HT1080 (cell line): ENCODE measurements at regions not wholly inside any gene's neighbourhood (a gene's known extent, or its start where the extent isn't known, plus 50 kb on each side); places are given as distances from the start of the nearest gene placed in this dataset.

Experiments
- DNase-seq: peaks from one replicate; pipeline ENCODE4 v3.0.0-alpha.2; 2015; ENCODE audit warnings: low read depth

DNA sequence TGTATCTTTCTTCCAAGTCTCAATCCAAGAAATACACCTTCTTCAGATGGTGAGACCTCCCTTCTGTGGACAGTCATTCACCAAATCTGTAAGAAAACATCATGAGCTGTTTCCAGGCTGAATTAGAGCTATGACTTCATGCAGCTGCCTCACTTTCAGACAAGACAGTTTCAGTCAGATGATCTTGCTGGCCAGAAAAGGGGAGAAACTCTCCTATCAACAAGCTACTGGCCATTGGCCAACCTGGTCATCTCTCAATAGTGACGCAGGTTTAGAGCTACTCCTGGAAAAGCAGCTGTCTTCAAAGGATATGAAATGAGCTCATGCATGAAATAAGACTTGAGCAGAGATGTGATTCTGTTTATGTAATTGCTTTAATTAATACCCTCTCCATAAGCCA, 69.6 kb upstream of the NDP start:
- DNase-seq, result no peak

DNA sequence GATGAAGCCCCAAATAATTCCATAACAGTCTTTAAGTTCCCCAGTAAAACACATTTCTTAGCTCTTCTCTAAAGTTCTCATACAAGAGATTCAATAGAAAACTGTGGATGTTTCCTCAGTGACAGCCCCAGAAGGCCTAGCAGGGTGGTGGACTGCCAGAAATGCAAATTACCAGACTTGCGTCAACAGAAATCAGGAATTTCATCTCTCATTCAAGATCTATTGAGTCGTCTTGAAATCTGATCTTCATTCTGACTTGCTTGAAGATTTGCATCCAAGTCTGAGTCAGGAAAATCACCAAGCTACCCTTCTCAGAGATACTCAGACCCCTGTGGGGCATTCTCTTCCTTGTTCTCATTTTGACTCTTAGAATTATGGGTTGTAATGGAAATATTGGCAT, 68.9 kb upstream of the NDP start:
- DNase-seq, result no peak

DNA sequence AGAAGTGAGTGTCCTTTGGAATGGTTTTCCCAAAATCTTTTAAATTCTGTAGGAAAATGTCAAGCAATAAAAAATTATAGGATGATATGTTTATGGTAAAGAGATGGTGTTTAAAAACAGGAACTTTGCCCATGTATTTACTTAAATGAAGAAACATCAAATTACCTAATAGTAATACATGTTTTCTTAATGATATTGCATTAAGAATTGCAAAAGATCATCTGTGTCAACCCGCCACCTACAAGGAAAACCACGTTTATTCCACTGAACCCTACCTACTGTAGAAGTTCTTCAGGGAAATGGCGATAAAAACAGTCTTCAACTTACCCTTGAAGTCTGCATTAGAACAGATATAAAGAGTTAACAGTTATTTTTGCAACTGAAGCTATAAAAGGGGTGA, 67.2 kb upstream of the NDP start:
- no peak for DNase-seq

DNA sequence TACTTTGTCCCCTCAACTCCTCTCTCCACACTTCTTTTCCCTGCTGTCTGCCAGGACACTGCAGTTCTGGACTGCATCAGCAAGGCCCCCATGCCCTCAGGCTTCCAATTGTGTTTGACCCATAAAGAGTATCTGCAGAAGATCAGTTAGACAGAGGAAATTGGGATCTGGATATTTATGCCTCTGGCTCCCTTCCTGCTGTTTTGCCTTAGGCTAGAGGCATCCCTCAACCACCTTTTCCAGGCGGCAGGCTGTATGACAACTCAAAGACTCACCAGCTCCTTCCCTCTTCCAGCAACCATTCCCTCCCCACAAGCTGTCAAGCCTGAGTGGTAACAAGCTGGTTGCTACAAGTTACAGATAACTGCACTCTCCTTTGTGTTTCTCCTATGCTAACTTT, 66.4 kb upstream of the NDP start:
- no peak for DNase-seq

DNA sequence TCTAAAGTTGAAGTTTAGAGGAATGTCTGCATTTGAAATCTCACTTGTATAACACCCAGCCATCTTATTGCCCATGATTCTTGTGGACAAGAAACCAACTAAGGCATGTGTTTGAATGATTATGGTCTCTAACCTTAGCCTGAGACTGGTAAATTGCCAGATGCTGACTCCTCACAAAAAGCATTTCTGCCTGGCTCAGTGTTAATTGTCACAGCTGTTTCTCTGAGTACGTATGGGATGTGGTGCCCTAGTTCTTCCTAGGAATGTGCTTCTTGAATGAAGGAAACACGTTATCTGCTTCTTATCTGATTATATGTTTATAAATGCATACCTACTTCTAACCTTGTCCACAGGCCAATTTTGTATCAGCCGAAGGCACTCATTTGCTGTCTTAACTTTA, 63.1 kb upstream of the NDP start:
- DNase-seq, result peak; percentile 32

DNA sequence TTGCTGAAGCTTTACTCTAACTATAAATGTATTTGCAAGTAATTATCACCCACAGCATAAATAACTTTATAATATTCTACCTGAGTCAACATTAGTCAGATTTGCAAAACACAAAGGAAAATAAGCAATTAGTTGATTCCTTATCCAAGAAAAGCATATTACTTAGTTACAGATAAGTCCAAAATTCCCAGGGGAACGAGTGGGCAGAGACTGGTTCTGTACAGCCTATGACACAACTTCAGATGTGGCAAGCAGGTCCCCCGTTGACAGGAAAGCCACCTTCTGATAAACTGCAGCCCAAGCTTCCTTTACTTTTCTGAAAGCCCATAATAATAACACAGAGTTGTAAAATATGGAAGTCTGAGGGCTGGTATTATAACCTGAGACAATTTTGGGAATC, 62.4 kb upstream of the NDP start:
- DNase-seq, result no peak

DNA sequence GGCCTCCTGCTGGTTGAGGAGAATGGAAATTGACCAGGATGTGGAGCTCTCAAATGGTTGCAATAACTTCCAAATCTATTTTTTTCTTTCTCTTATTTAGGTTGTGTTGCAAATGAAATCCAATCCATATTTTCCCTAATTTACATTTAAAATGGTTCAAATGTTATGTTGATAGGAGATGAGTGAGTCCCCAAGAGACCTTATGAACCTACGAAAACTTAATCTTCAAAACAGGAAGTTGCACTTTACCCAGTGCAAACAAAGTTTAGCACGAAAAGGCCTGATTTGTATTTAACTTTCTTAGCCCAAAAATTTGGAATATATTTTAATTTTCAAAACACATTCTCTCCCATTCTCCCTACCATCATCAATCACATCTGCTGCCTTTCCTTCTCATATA, 59.3 kb upstream of the NDP start:
- no peak for DNase-seq

DNA sequence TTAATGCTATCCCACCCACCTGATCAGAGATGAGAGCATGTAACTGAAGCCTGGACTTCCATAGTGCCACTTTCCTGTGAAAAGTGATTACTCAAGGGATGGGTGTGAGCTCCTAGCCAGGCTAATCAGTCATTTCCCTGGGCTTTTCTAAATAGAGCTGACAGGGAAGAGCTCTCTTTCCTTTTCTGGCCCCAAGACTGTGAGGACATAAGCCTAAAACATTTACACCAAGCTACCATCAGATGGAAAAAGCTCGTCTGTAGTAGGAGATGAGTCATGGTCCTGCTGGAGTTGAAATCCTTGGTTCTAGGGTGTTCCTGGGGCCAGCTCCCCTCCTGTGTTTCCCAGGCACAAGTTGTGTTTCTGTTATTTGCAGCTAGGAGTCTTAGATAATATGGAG, 52.4 kb upstream of the NDP start:
- peak; percentile 61 for DNase-seq
